Common myeloid progenitor, CD34-positive (primary cell): ENCODE measurements at regions not wholly inside any gene's neighbourhood (a gene's known extent, or its start where the extent isn't known, plus 50 kb on each side); places are given as distances from the start of the nearest gene placed in this dataset.

ENCODE experiments used
- CTCF ChIA-PET: fragments of 350-600 bp; sonication (Branson Sonifier 250); formaldehyde crosslinking; loops from one replicate; lab custom pipeline; 2021; ENCODE audit warnings: antibody characterized with exemption; lab: Charles Lee
- POLR2A ChIA-PET: fragments of 350-600 bp; sonication (Branson Sonifier 250); formaldehyde crosslinking; loops from one replicate; lab custom pipeline; 2021; ENCODE audit warnings: antibody characterized with exemption; lab: Charles Lee
- DNase-seq, 3 donors: peaks; one replicate each; pipeline versions ENCODE4 v3.0.0 to v3.0.0-alpha.2; 2013
- H3K27ac ChIP-seq, 2 experiments: 1 replicate in 1 of 2; 2 replicates in 1 of 2; pipeline ENCODE4 v1.7.0; 2013; ENCODE audit warnings: inconsistent platforms in 2 of 2, low read length in 2 of 2, mild to moderate bottlenecking in 2 of 2, low read depth in 1 of 2, moderate library complexity in 1 of 2; ENCODE audit not compliant: severe bottlenecking in 2 of 2, insufficient read depth in 1 of 2, poor library complexity in 1 of 2
- H3K27me3 ChIP-seq, 5 experiments: replicated peaks in 2 of 5; 1 replicate in 3 of 5; 2 replicates in 2 of 5; pipeline versions ENCODE4 v1.6.1 to v1.7.0; 2013; ENCODE audit warnings: low read length in 4 of 5, mild to moderate bottlenecking in 2 of 5, moderate library complexity in 2 of 5, inconsistent platforms in 1 of 5; ENCODE audit not compliant: insufficient read depth in 5 of 5, control insufficient read depth in 4 of 5
- H3K36me3 ChIP-seq, 4 experiments: 1 replicate in 2 of 4; 2 replicates in 2 of 4; pipeline versions ENCODE4 v1.6.1 to v1.7.0; 2013; ENCODE audit warnings: low read length in 3 of 4, control low read depth in 1 of 4, mild to moderate bottlenecking in 1 of 4; ENCODE audit not compliant: control insufficient read depth in 4 of 4, insufficient read depth in 4 of 4
- H3K4me1 ChIP-seq, 4 experiments: 1 replicate in 3 of 4; 2 replicates in 1 of 4; pipeline versions ENCODE4 v1.6.1 to v1.7.1; 2013; ENCODE audit warnings: low read length in 3 of 4, mild to moderate bottlenecking in 3 of 4, control low read depth in 1 of 4, inconsistent platforms in 1 of 4, moderate library complexity in 1 of 4; ENCODE audit not compliant: control insufficient read depth in 4 of 4, insufficient read depth in 4 of 4; ENCODE audit errors: control extremely low read depth in 1 of 4
- H3K4me3 ChIP-seq, 7 experiments: 1 replicate in 4 of 7; 2 replicates in 3 of 7; pipeline versions ENCODE4 v1.5.1 to v1.7.0; 2013; ENCODE audit warnings: mild to moderate bottlenecking in 7 of 7, low read length in 6 of 7, moderate library complexity in 6 of 7, inconsistent platforms in 2 of 7, low read depth in 2 of 7, control low read depth in 1 of 7; ENCODE audit not compliant: insufficient read depth in 4 of 7, control insufficient read depth in 1 of 7; ENCODE audit errors: extremely low read depth in 1 of 7
- H3K9me3 ChIP-seq, 5 experiments: 1 replicate in 4 of 5; 2 replicates in 1 of 5; pipeline versions ENCODE4 v1.6.1 to v1.7.1; 2013; ENCODE audit warnings: low read length in 4 of 5, mild to moderate bottlenecking in 2 of 5, inconsistent platforms in 1 of 5, low read depth in 1 of 5, moderate library complexity in 1 of 5; ENCODE audit not compliant: control insufficient read depth in 4 of 5, insufficient read depth in 2 of 5; ENCODE audit errors: control extremely low read depth in 1 of 5
- WGBS: methylation state at CpG from one replicate; pipeline ENCODE4 v1.1.5; 2013; ENCODE audit not compliant: insufficient coverage; 5-methylcytosine and 5-hydroxymethylcytosine counted together

GRCh38 chr3:66675366-66675765 lies 174.5 kb upstream of the LRIG1 start:
- 86% methylated on average over 1 of the region's 1 CpG for WGBS
- no peaks in the 10 kb centered on the region for H3K27me3 ChIP-seq

GRCh38 chr3:66692042-66692765 lies 191.4 kb upstream of the LRIG1 start:
- ChIA-PET CTCF (no interaction called here), POLR2A (no interaction called here)
- no peaks in the 10 kb centered on the region for H3K36me3 ChIP-seq
- no peak overlapping the region for H3K27ac ChIP-seq
- WGBS = 95% methylated on average over 5 of the region's 5 CpGs
- H3K27me3 ChIP-seq = peaks cover 0 to 2% (median 0%) of the 10 kb centered on the region in 5 experiments
- no peaks in the 10 kb centered on the region for H3K9me3 ChIP-seq
- no peak for DNase-seq
- H3K4me3 ChIP-seq = no peak overlapping the region
- H3K4me1 ChIP-seq = no peaks in the 10 kb centered on the region

More at GRCh38 chr3:66675366-66675765, 174.5 kb upstream of the LRIG1 start:
- H3K9me3 ChIP-seq = peaks cover 0 to 3% (median 0%) of the 10 kb centered on the region in 5 experiments
- H3K27ac ChIP-seq = no peak overlapping the region
- H3K4me1 ChIP-seq = no peaks in the 10 kb centered on the region
- H3K36me3 ChIP-seq = no peaks in the 10 kb centered on the region
- no peak for DNase-seq
- H3K4me3 ChIP-seq = no peak overlapping the region
- CTCF ChIA-PET = no interaction called here
- POLR2A ChIA-PET = no interaction called here

GRCh38 chr3:66692766-66693150 lies 191.9 kb upstream of the LRIG1 start:
- Histone ChIP-seq H3K36me3 (no peaks in the 10 kb centered on the region), H3K4me3 (no peak overlapping the region), H3K27me3 (peaks cover 0 to 2% (median 0%) of the 10 kb centered on the region in 5 experiments), H3K9me3 (no peaks in the 10 kb centered on the region), H3K27ac (no peak overlapping the region), H3K4me1 (no peaks in the 10 kb centered on the region)
- ChIA-PET CTCF (no interaction called here), POLR2A (no interaction called here)
- no peak for DNase-seq
- WGBS = 85% methylated on average over 3 of the region's 5 CpGs

GRCh38 chr3:66693461-66694031 lies 192.7 kb upstream of the LRIG1 start:
- H3K36me3 ChIP-seq = no peaks in the 10 kb centered on the region
- H3K27ac ChIP-seq = no peak overlapping the region
- no peak overlapping the region for H3K4me3 ChIP-seq
- H3K4me1 ChIP-seq = no peaks in the 10 kb centered on the region
- ChIA-PET POLR2A (no interaction called here), CTCF (no interaction called here)
- 91% methylated on average over 9 of the region's 10 CpGs for WGBS
- DNase-seq = no peak
- H3K9me3 ChIP-seq = no peaks in the 10 kb centered on the region
- peaks cover 0 to 2% (median 0%) of the 10 kb centered on the region in 5 experiments for H3K27me3 ChIP-seq

GRCh38 chr3:66702126-66702525 lies 201.3 kb upstream of the LRIG1 start:
- DNase-seq = no peak
- Histone ChIP-seq H3K27ac (no peak overlapping the region), H3K27me3 (no peaks in the 10 kb centered on the region), H3K4me3 (no peak overlapping the region), H3K9me3 (no peaks in the 10 kb centered on the region), H3K4me1 (no peaks in the 10 kb centered on the region), H3K36me3 (no peaks in the 10 kb centered on the region)
- CTCF ChIA-PET = no interaction called here
- POLR2A ChIA-PET = no interaction called here
- WGBS = 93% methylated on average over 2 of the region's 3 CpGs

DNA sequence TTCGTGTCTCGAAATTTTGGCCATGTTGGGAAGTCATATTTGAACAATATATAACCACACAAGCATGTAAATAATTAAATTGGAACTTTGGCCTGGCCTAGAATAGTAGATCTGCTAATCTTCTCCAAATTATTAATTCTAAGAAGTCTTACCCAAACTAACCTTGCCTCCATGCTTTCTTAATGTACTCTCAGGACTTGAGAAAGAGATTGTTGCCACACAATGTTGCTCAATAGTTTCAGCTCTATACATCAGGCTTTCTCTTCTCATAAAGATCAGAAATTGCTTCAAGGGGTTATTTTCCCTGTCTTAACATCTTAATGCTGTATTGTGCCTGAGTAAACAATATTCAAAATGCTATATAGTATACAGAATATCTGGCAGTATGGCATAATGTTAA lies 202.7 kb upstream of the LRIG1 start:
- POLR2A ChIA-PET = no interaction called here

DNA sequence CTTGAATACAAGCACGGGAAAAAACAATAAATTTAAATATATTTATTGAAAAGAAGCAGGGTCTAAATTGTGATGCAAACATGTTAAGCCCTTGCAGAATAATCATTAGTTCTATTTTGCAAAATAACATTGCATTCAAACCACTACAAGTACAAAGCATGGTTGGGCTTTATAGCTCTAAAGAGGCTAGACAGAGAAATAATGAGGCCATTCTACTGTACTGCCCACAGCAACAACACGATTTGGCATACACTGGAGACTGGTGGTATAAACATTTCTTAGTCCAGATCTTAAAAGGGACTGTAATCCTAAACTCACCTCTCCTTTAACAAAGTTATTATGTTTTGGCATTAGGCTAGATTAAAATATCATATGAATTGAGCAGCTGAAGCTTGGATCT lies 204.3 kb upstream of the LRIG1 start:
- no peaks in the 10 kb centered on the region for H3K9me3 ChIP-seq
- no peaks in the 10 kb centered on the region for H3K4me1 ChIP-seq
- no peak overlapping the region for H3K27ac ChIP-seq
- WGBS = no CpG with 5 or more reads among the region's 2 CpGs
- no peak overlapping the region for H3K4me3 ChIP-seq
- ChIA-PET POLR2A (no interaction called here), CTCF (no interaction called here)
- peaks cover 0 to 2% (median 0%) of the 10 kb centered on the region in 5 experiments for H3K27me3 ChIP-seq
- no peak for DNase-seq
- H3K36me3 ChIP-seq = no peaks in the 10 kb centered on the region

More for the DNA sequence above, 202.7 kb upstream of the LRIG1 start:
- Histone ChIP-seq H3K4me3 (no peak overlapping the region), H3K27ac (no peak overlapping the region), H3K36me3 (no peaks in the 10 kb centered on the region), H3K4me1 (no peaks in the 10 kb centered on the region), H3K9me3 (no peaks in the 10 kb centered on the region), H3K27me3 (no peaks in the 10 kb centered on the region)
- DNase-seq = no peak
- no CpG with 5 or more reads among the region's 2 CpGs for WGBS
- CTCF ChIA-PET = no interaction called here
